VCaP (cell line): ENCODE measurements at regions not wholly inside any gene's neighbourhood (a gene's known extent, or its start where the extent isn't known, plus 50 kb on each side); places are given as distances from the start of the nearest gene placed in this dataset.

Experiments used
- H3K27ac ChIP-seq: fragments of 450-650 bp; 2 replicates; pipeline ENCODE4 v1.5.1; 2017
- CTCF ChIP-seq: fragments of 450-650 bp; conservative IDR thresholded peaks from 2 replicates; pipeline ENCODE4 v1.5.1; 2017; ENCODE audit warnings: mild to moderate bottlenecking, moderate library complexity

GRCh38 chr12:63394983-63395382 is 244.0 kb upstream of the AVPR1A start:
- H3K27ac ChIP-seq: no peak overlapping the region
- TF ChIP-seq CTCF: no peak

- no peak overlapping the region; the same call in 1 of the 2 replicates for H3K27ac ChIP-seq
- TF ChIP-seq CTCF: no peak
Measured at GRCh38 chr12:63394349-63394748, 243.3 kb upstream of the AVPR1A start.

GRCh38 chr12:63389211-63389610 is 238.2 kb upstream of the AVPR1A start:
- no peak overlapping the region for H3K27ac ChIP-seq
- no peak for TF ChIP-seq CTCF

- TF ChIP-seq CTCF: no peak
- H3K27ac ChIP-seq: peak overlapping the region; percentile 16; the same call in 1 of the 2 replicates
Measured at GRCh38 chr12:63387771-63388170, 236.8 kb upstream of the AVPR1A start.

GRCh38 chr12:63382930-63383329 is 231.9 kb upstream of the AVPR1A start:
- H3K27ac ChIP-seq: no peak overlapping the region
- TF ChIP-seq CTCF: no peak

GRCh38 chr12:63362791-63363190 is 211.8 kb upstream of the AVPR1A start:
- H3K27ac ChIP-seq: no peak overlapping the region
- TF ChIP-seq CTCF: no peak

GRCh38 chr12:63362166-63362565 is 211.2 kb upstream of the AVPR1A start:
- TF ChIP-seq CTCF: no peak
- H3K27ac ChIP-seq: no peak overlapping the region

- no peak overlapping the region for H3K27ac ChIP-seq
- no peak for TF ChIP-seq CTCF
Measured at GRCh38 chr12:63354969-63355368, 204.0 kb upstream of the AVPR1A start.
